ENCODE measurements at regions not wholly inside any gene's neighbourhood (a gene's known extent, or its start where the extent isn't known, plus 50 kb on each side); places are given as distances from the start of the nearest gene placed in this dataset.
"Not testable (repeated sequence)": the region's sequence is repeated elsewhere in the genome, so short reads cannot be mapped to it uniquely, and the experiment has no call there.

DNA sequence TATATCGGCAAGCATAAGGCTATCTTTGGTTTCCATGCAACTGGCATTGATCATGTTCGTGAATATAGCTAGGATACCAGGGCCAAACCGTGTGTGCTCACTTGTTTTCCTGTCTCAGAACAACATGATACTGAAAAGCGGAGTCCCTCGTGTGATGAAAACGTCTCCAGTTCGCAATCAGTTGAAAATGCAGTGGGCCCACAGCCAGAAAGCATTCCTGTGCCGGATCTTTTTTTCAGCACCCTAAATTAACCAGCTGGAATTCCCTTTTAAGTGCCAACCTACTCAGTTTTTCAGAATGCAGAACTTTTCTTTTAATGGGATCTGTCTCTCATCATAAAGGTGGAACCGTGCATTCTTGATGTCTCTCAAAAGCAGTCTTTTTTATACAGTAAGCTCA, 130.8 kb upstream of the FRG1 start:
- no peak for DNase-seq

DNA sequence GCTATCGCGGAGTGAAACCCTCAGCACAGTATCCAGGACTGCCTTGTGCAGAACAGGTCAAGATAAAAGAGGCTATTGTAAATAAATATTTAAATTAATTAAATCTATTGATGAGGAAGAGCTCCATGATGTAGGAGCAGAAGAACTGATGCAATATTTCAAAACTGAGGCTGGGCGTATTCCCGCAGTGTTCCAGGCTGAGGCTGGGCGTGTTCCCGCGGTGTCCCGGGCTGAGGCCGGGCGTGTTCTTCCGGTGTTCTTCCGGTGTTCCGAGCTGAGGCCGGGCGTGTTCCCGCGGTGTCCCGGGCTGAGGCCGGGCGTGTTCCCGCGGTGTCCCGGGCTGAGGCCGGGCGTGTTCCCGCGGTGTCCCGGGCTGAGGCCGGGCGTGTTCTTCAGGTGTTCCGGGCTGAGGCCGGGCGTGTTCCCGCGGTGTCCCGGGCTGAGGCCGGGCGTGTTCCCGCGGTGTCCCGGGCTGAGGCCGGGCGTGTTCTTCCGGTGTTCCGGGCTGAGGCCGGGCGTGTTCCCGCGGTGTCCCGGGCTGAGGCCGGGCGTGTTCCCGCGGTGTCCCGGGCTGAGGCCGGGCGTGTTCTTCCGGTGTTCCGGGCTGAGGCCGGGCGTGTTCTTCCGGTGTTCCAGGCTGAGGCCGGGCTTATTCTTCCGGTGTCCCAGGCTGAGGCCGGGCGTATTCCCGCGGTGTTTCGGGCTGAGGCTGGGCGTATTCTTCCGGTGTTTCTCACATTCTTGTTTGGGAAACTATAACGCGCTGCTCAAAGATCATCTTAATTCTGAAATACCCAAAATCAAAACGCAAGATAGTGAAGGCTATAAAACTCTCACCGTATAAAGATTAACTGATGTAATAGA, 130.1 kb upstream of the FRG1 start:
- not testable (repeated sequence) for DNase-seq

DNA sequence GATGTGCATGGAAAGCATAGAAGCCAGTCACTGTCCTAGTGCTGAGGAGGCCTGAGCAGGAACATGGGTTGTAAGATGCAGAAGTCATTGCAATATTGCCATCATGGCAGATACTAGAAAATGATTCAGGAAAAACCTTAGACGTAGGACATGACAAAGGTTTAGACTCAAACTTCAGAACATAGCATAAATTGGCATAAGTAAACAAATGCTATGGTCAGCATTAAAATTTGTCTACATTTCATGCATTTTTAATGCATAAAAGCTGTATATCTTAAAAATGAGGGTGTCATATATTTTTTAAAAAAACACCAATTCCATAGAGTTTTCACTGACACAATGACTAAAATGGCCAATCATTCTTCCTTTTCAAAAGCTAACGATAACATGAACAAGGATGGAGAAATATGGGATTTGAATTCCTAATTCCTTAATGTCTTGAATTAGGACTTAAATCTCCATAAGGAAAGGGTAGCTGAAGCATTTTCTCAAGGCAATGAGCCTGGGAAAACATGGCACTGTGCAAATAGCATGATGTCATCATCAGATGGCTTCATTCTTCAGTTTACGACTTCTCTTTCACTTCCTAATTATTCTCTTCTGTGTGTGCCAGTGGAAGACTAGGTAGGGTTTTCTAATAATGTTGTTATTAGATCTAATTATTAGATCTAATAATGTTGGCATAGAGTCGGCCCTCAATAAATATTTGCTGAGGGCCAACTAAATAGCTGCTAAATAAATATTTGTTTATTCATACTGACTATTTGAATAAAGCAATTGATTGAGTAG, 125.1 kb upstream of the FRG1 start:
- DNase-seq = no peak

DNA sequence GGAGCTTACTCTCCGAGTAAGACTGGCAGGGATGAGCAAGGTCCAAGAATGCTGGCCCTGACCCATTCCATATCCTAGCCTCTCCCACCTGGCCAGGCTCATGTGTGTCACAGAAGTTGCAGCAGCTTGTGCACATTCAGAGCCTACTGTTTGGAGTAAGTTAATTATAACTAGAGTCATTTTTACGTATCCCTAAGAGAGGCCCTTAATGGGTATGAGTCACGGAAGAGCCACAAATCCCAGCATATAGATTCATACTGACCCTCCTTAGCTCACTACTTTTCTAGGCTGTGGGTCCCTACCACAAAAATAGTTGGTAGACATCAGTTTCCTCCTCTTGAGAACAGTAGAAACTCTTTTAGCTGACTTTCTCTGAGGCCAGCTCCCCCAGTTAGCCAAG, 118.3 kb upstream of the FRG1 start:
- no peak for DNase-seq

DNA sequence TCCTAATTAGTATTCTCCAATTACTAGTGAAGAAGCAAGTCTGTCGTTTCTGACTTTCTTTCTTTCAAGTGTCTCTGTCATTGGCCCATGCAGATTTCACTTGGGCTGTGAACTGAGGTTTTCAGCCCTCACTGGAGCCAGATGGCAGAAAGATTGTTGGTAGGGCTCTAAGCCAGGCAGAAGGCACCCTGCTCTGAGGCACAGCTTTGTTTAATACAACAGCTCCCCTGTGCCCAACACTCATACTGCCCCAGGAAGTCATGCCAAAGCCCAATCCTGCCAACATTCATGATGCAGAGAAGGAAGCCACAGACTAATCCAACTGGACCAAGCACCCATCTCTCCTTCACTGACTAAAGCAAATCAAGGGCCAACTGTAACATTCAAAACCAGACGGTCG, 117.1 kb upstream of the FRG1 start:
- DNase-seq = no peak

DNA sequence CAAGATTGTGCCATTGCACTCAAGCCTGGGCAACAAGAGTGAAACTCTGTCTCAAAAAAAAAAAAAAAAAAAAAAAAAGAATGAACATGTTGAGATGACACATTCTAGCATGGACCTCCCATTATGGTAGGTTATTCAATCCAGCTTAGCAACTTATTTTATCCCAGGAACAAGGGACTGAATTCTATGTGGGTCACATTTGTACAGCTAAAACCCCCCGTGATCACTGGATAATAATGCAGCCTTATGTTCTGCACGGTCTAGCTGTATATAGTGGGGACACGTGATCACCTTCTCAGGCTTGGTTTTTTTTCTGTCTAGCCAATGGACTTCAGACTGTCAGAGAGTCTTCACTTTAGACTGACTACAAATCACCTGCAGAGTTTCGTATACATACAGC, 115.2 kb upstream of the FRG1 start:
- DNase-seq = no peak

DNA sequence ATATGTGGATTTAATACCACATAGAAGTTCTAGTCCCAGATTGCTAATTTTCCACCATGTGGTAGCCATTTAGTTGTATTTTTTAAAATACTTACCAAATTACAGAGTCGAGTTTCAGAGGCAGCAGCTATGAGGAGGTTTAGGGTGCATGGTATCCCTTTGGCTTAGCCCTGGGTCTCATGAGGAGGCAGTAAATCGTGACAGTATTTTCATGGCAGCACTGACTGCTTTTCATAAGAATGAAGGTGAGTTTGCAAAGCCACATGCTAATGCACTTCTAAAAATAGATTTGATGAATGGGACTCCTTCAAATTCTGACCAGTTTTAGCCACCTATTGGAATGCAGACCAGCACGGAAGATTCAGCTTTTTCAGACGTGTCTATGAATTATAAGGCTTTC, 114.0 kb upstream of the FRG1 start:
- DNase-seq = no peak

DNA sequence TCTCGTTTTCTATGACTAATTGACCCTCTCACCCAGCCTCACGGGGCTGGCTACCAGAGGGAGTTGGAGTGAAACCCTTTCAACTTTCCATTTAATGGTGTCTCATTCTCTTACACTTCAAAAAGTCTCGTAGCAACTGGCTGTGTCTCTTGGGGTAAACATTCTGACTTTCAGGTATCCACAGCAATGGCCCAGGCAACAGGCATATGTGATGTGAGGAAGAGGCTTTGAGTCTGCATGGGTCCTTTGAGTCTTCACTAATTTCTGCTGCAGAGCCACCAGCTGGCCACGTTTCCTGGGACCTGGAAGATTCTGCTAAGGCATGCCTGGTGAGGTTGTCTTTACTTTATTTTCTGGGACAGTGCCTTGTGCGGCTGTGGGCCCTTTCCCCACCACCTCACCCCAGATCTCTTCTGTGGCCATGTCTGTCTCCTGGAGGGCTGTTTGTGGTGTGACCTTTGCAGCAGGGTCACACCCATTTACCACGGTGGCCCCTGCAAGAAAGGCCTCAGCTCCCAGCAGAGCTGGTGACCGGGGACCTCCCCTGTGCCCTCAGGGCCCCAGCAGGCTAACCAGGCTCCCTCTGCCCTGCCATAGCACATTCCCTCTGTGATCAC, 112.5 kb upstream of the FRG1 start:
- DNase-seq = no peak

DNA sequence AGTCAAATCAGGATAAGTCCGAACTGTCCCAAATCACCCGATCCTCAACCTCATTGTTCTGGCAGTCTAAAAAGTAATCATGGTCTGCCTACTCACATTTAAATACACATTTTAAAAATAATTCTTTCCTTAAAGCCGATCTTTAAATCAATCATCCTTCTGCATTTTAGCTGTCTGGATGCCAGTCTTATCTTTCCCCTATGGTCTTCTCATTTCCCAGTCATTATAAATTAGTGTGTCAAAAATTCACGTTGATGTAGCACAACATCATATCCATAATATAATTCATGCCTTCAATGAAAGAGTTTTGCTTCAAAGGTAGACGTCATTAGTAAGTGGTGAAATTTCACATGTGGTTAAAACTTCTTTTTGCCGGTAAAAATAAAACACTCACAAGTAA, 108.1 kb upstream of the FRG1 start:
- DNase-seq = no peak

DNA sequence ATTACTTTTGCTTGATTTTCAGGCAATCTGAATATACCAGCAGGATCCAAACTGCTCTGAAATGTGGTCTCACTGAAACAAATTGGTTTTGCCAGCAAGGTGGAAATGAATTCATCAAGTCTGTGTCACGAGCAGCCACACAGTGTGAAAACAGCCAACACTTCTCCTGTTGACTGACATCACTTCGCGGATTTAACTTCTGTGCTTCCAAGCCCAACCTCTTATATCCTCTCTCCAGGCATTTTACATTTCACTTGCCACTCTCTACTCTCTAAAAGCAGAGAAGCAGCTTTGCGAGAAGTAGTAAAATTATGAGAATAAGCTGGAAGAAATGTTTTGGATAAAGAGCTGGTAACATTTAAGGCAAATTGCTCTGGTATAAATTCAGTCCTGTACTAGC, 106.1 kb upstream of the FRG1 start:
- DNase-seq = no peak

DNA sequence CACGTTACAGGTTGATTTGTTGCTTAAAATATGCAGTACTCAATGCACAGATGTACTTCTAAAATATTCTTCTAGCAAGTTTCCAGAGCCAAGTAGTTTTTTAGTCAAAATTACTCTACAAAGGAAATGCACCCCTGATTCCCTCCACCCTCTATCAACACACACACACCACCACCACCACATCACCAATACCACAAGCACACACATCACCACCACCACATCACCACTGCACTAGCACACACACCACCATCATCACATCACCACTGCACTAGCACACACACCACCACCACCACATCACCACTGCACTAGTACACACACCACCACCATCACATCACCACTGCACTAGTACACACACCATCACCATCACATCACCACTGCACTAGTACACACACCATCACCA, 105.2 kb upstream of the FRG1 start:
- no peak for DNase-seq

DNA sequence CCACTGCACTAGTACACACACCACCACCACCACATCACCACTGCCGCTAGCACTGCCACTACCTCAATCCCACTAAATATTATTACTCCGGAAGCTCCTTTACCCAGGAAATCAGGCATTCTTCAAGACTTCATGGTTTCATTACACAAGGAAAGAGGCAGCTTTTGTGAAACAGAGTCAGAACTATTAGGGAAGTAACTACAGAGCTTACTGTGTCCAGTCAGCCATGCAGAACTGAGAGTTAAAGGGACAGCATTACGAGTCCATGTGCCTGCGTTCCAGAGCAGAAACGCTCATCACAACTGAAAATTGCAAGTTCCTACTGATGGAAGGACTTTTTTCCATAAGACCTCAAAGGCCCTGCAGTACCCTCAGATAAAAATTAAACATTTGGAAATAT, 103.2 kb upstream of the FRG1 start:
- DNase-seq = no peak

DNA sequence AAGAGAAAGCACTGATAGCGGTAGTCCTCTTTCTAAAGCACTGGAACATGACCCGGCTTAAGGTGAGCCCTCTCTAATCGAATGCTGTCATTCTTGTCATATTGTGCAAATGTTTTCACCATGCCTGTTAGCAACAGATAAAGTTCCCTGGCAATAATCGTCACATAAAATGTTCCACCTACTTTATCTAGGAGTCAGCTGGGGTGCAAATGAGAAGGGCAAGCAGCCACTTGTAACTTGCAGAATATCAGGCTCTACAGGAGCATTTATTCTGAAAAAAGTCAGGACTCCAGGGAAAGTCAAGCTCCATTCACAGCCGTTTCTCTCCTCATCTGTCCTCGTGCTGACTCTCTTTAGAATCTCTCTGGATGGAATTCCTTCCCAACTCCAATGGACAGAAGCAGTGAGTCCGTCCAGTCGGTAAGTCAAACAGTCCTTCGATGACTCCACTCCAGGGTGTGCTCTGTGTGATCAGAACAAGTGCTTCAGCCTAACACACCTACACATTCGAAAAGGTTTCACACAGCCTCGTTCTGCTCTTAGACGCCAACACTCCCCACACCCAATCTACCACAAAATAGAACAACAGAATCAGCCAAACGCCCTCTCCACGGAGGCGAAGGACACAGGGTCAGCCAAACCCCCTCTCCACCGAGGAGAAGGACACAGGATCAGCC, 101.7 kb upstream of the FRG1 start:
- DNase-seq = no peak

DNA sequence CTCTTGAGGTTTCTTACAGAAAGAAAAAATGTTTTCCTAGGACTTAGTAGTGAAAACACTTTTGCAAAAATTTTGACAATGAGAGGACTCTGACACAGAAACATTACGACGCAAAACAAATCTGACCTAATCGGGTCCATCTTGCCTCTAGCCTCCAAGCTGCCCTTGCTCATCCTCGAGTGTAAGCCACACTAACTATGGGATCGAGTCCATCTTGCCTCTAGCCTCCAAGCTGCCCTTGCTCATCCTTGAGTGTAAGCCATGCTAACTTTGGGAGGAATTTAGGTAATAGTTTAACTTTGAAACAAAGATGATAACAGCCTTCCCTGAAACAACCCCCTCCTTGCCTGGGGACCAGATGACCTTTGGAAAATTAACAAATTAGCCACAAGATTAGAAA, 100.3 kb upstream of the FRG1 start:
- DNase-seq = no peak

DNA sequence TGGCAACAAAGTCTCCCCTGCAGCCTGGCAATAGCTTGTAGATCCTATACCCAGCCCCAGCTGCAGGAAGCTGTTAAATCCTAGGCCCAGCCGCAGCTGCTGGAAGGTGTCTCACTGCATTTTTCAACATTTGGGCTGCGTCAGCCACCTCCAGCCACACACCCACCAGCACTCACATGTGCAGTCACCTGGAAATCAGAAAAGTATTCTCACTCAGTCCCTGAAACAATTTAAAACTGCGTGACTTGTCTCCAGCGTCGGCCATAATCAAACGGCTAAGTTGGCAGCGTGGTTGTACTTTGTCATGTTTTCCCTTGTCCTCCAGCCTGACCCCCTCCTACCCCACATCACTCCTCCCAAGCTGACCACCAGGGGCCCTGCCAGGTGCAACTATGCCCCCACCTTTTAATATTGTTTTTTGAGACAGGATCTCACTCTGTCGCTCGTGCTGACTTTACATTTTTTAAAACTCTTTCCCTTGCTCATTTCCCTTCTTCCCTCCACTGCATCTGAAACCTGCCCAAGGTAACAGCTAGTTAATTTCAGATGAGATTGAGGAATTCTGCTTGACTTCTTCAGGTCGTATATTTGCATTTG, 97.2 kb upstream of the FRG1 start:
- no peak for DNase-seq

DNA sequence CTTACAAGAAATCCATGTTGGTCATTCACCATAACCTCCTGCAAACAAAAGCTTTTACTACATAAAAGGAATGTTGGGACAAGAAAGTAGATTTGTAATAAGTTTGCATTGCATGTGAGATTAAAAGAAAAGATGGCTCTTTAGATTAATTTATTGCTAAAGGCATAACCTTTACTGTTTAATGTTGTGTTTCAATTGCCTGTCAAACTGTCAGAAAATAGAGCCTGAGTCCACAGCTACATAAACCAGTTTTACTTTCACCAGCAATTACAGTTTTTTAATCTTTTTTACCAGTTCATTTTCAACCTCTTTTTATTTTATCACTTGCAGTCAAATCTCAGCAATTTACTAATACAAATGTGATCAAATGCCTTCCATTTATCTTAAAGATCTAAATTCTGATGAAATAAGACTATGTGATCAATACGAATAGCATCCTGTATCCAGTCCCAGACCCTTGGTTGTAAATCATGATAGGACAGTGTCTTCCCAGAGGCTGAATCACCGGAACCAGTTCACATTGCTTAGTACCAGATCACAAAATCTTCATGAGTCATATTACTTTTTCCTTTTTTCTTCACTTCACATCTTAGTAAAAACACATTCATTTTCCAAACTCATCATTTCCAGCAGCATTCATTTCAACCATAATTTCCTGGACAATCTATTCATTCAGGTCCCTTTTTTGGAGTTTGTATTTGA, 95.4 kb upstream of the FRG1 start:
- DNase-seq = no peak

DNA sequence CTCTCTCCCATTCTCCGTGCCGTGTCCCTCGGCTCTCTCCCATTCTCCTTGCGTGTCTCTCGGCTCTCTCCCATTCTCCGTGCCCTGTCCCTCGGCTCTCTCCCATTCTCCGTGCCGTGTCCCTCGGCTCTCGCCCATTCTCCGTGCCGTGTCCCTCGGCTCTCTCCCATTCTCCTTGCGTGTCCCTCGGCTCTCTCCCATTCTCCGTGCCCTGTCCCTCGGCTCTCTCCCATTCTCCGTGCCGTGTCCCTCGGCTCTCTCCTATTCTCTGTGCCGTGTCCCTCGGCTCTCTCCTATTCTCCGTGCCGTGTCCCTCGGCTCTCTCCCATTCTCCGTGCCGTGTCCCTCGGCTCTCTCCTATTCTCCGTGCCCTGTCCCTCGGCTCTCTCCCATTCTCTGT, 94.6 kb upstream of the FRG1 start:
- DNase-seq = not testable (repeated sequence)

DNA sequence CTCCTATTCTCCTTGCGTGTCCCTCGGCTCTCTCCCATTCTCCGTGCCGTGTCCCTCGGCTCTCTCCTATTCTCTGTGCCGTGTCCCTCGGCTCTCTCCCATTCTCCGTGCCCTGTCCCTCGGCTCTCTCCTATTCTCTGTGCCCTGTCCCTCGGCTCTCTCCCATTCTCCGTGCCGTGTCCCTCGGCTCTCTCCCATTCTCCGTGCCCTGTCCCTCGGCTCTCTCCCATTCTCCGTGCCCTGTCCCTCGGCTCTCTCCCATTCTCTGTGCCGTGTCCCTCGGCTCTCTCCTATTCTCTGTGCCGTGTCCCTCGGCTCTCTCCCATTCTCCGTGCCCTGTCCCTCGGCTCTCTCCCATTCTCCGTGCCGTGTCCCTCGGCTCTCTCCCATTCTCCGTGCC, 94.1 kb upstream of the FRG1 start:
- DNase-seq = not testable (repeated sequence)

DNA sequence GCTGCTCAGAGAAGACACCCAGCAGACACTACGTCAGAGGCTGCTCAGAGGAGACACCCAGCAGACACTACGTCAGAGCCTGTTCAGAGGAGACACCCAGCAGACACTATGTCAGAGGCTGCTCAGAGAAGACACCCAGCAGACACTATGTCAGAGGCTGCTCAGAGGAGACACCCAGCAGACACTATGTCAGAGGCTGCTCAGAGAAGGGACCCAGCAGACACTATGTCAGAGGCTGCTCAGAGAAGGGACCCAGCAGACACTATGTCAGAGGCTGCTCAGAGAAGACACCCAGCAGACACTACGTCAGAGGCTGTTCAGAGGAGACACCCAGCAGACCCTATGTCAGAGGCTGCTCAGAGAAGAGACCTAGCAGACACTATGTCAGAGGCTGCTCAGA, 92.0 kb upstream of the FRG1 start:
- not testable (repeated sequence) for DNase-seq

DNA sequence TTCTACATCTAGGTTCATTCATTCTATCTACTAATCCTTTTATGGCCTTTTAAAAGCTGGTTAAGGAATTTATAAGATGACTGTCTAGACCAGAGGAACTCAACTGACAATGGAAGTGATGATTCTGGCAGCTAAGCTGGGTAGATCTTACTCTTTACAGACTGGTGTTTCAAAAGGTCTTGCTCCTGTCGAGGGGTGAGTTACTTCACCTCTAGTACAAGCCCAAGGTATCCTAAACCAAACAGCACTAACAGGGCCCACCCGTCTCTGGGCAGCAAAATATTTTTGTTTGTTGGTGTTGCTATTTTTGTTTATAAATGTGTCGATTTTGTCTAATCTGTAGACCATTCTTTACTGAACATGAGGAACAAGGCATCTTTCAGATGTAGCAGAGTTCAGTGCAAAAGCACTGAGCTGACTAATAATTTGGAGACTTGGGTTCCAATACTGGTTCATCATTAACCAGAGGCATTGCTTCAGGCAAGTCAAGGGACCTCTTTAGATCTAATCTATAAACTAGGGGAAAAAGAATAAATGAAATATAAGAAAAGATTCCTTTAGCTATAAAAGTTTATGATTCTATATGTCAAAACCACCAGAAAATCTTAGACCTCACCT, 90.3 kb upstream of the FRG1 start:
- no peak for DNase-seq

DNA sequence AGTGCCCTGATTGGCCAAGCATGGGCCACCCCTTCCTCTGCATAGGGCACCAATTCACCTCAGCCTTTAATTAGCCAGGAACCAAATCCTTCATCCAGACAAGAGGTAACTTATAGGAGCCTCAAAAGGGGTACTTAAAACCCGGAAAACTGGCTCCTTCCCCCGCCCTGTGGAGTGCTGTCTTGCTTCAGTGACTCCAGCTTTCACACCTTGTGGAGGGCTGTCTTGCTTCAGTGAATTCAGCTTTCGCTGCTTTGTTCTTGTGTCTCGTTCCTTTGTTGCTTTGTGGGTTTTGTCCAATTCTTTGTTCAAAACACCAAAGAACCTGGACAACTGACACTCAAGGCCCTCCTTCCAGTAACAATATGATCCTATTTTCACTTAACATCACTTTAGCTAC, 82.2 kb upstream of the FRG1 start:
- no peak for DNase-seq

DNA sequence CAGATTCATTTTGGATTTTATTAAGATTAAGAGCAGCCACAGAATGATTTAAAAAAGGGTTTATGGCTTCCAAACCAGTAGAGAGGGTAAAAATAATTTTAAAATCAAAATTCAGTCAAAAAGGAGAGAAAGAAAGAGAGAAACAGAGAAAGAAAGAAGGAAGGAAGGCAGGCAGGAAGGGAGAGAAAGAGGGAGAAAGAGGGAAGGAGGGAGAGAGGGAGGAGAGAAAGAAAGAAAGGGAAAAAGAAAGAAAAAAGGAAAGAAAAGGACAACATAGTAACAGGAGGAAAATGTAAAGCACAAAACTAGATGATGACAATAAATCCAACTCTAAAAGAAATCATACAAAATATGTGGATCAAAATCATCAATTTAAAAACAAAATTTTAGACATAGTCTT, 79.6 kb upstream of the FRG1 start:
- no peak for DNase-seq
